GM21381 (cell line): ENCODE measurements at regions not wholly inside any gene's neighbourhood (a gene's known extent, or its start where the extent isn't known, plus 50 kb on each side); places are given as distances from the start of the nearest gene placed in this dataset.
"Not testable (repeated sequence)": the region's sequence is repeated elsewhere in the genome, so short reads cannot be mapped to it uniquely, and the experiment has no call there.

Experiments used
- ATAC-seq: cut with Tn5 transposase; IDR thresholded peaks from one replicate; pipeline ENCODE4 v1.9.1; 2021; ENCODE audit warnings: mild to moderate bottlenecking, moderate library complexity; ENCODE audit not compliant: unreplicated experiment

DNA sequence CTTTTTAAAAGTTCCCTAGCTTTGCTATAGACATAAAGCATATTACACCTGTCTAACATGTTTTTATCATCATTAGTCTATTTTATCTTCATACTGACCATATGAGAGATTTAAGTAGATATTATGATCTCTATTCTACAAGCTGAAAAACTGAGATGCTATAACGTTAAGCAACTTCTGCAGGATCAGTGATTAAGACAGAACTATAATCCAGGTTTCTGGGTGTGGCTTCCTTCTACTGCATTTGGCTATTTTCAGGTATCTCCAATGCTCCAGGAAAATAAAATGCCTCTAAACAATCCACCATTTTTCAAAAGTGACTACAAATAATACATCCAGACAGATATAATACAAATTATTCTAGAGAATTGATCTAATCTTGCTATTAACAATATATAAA lies 53.4 kb downstream of the RGS2 start:
- ATAC-seq: no peak

DNA sequence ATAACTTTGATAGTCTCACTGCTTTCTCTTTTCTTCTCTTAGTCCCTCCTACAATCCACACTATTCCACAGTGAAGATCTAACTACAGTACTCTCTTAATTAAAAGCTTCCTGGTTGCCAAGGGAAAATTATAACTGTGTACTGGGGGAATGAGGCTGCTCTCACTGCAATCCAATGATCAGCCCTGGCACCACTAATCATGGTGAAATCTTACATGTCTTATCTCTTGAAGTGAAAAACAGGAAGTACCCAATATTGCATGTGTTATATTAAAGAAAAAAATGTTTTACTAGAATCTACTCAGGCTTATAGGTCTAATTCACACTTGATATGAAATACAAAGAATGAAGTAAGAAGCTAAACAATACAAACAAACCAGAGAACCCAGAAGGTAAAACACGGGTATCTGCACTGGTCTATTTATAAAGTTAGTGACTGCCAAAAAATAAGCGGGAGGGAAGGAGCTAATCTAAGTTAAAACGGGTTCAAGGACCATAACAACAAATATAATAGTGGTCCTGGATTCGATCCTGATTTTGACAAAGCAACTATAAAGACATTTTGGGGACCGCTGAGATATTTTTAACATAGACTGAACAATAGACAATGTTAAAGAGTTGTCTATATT lies 57.5 kb downstream of the RGS2 start:
- ATAC-seq: no peak

DNA sequence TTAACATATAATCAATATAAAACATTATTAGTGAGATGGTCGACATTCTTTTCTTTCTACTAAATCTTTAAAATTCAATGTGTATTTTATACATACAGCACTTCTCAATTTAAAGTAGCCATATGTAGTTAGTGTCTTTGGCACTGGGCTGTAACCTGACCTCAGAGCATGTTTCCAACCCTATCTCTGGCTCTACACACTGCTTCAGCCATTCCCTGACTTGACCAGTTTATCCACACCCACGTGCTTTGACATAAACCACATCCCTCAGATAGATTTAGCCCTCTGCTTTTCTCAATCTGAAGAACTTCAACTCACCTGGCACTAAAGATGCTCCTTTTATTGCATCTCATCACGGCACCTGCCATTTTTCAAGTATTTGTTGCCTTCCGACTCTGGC lies 58.3 kb downstream of the RGS2 start:
- no peak for ATAC-seq

DNA sequence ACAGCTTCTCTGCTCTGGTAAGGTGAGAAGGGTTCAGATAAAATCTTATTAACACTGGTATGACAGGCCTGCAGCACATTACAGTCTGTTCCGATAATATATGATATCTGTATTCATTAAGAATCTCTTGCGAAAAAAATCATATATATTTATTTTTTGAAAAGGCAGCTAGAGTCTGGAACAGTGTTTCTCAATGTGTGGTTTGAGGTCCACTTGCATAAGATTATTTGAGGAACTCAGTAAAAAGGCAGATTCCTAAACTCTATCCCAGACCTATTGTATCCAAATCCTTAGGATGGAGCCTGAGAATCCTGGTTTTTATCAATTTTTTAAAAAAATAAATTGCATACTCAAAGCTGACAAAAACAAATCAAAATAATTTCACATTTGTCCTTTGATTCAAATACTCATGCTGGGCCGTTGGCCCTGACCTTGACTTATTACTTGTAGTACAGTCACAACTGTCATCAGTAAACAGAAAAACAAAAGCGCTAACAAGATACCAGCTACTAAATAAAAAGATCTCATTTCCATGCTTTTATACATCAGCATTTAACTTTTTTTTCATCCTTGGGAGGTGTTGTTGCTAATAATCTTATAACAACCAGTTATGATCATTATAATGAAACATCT lies 60.6 kb downstream of the RGS2 start:
- ATAC-seq: no peak

DNA sequence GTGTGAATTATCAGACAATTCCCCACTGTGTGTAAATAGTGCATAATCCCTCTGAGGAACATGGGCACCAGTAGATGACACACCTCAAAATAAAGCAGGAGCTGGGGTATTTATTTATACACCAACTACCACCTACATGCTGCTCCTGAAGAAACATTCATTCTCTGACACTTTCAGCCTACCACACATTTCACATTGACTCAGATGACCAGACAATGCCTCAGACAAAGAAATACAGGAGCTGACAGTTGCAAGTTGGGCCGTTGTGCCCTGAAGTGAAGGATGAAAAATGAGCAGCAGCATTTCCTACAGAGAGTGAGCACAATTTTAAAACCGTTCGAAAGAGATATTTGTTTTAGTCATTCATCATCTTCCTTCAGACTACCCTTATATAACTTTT lies 63.2 kb downstream of the RGS2 start:
- ATAC-seq: no peak

DNA sequence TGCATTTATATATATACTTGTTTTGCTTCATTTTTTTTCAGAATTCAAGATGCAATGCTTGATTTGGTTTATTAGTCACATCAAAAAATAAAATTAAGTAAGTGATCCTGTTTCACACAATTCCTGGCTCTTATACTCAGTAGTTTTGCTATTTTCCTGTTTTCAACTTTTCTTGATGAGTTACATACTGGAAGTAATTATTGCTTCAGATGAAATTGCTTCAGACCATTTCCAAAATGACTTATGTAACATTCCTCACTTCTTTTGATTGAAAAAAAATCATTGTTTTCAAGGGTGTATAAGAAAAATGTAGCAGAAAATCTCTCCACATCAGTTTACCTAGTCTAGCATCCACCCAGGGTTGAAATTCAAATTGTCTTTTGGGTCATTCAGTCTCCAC lies 65.0 kb downstream of the RGS2 start:
- ATAC-seq: no peak

DNA sequence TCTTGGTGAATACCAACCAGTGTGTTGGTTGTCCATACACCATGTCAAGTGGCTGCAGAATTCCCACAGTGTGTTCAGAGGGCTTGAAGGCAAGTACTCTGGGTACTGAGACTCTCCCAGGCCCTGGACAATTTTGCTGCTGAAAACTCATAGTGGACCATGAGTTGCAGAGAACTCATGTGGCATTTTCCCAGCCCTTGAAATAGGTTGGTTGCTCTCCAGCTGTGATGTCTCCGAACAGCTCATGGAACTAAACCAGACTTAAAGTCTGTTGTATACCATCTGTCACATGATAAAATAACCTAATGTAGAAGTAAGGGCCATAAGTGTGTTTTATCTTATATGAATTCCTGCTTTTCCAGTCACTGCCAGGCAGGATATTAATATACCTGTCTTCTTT lies 67.8 kb downstream of the RGS2 start:
- ATAC-seq: no peak

DNA sequence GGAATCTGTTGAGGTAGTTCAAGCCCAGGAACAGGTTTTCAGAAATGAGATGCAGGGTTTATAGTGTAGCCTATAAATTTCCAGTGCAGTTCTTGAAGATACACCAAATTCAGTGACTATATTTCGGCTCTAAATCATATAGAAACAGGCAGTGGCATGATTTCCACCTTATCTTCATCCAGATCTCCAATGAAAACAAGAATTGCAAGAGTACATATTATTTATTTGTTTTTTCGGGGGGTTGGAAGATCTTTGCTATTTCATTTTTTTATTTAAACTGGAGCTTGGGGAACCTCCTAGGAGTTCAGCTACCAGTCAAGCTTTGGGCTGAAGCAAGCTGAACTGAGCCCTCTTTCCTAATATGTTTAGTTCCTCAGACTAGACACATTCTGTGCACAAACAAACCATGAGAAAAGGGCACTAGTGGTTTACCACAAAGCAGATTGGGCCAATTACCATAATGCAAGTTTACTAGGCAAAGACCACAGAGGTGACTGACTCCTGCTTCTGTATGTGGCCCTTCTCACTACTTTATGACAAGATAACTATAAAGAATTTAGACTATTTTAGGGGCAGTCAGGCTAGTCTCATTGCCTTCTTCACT lies 68.5 kb downstream of the RGS2 start:
- ATAC-seq: peak; percentile 70

DNA sequence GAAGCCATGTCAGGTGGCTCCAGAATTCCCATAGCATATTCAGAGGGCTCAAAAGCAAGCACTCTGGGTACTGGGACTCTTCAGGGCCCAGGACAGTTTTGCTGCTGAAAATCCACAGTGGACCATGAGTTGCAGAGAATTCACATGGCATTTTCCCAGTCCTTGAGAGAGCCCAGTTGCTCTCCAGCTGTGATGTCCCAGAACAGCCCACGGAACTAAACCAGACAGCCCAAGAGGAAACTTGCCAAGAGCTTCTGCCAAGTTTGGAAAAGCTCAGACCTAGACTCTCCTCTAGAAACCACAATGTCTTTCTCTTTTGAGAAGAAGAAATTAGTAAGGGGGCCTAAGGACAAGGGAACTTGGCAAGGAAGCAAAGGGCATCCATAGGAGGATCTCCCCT lies 69.4 kb downstream of the RGS2 start:
- no peak for ATAC-seq

DNA sequence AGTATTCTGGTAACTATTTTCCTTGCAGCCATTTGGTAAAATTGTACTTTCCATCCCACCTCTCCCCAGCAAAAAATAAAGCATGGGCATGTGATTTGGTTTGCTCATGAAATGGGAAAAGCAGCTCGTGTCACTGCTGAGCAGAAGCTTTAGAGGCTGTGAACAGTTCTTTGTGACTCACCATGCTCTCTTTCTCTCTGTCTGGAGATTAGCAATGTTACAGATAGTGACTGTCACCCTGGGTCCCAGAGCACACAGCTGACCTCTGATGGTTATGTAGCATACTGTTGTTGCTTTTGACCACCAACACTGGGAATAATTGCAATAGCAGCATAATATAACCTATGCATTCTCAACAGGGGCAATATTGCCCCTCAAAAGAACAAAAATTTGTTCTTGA lies 70.6 kb downstream of the RGS2 start:
- ATAC-seq: no peak

DNA sequence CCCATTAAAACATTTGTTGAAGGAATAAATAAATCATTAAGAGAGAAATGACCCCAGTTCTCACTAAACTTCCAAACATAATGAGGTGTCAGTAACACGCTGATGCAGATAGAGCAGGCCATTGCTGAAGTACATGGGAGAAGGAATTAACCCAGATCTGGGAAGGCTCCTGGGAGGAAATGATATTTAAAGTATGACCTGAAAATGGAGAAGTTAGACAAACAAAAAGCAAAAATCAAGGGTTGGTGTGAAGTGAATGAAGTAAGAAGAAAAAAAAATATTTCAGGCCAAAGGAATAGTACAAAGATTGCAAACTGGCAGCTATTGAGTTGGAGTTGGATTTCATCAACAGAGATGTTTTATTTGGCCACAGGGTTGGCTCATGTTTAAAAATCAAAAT lies 71.4 kb downstream of the RGS2 start:
- ATAC-seq: no peak

DNA sequence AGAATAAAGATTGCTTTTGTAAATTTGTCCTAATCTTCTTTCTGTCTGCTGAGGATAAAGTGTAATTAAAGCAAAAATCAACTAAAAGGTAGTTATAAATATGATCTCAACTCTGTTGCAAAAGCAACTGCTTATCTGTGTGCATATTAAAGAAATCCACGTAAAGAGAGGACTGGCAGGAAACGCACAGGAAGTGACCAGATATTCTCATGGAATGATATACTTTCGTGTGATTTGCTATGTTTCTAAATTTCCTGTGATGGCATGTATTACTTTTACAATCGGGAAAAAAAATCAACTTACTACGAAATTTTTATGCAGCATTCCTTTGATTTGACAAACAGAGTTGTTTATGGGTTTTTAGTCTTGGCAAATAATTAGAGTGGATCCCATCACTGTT lies 75.4 kb downstream of the RGS2 start:
- no peak for ATAC-seq

DNA sequence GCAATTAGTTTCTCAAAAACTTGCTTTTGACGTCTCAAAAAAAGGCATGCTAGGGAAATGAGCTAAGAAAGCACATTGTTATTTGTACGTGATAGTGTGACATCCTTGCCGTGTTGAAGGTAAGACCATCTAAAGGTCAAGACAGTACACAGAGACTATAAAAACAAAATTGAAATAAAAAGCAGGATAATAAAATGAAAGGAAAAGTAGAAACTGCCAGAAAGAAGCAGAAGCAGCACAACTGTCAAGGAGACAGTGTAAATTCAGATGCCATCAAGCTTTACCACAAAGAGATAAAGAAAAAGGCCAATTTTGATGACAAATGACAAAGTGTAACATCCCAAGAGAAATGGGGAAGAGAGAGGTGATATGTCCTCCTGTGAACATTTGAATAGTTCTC lies 76.5 kb downstream of the RGS2 start:
- ATAC-seq: not testable (repeated sequence)

DNA sequence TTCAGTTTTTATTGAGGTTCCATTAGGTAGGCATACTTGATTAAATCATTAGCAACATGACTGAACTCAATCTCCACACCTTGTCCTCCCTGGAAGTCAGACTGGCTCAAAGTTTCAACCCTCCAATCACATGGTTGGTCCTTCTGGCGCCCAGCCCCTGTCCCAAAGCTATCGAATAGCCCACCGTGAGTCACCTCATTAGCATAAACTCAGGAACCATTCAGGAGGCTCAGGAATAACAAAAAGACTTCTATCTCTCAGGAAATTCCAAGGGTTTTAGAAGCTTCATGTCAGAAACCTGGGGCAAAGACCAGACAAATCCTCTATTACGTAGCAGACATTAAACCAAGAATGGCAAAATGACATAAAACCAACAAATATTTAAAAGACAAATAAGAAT lies 78.6 kb downstream of the RGS2 start:
- no peak for ATAC-seq

DNA sequence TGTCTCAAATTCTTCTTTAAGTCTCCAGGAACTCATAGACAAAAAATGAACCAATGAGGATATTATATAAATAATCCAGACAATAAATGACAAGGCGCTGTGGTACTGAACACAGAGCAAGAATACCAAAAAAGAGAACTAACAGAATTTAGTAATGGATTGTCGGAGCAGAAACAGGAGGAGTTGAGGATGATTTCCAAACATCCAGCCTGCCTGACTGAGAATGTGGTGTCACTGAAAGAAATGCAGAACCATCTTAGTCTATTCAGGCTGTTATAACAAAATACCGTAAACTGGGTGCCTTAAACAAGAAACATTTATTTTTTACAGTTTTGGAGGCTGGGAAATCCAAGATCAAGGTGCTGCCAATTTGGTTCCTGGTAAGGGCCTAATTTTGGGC lies 79.7 kb downstream of the RGS2 start:
- no peak for ATAC-seq

DNA sequence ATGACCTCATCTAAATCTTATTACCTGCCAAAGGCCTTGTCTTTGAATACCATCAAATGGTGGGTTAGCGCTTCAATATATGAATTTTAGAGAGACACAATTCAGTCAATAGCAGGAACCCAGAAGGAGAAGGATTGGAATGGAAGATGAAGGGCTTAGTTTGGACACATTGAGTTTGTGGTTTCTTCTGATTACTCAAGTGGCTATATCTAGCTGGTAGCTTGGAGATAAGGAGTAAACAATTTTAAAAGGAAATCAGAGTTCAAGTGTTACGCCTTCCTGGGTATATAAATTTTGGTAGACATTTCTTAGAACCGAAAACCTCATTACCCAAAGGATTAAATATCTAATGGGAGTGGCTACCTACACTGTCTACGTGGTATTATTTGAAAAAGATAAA lies 80.2 kb downstream of the RGS2 start:
- no peak for ATAC-seq

DNA sequence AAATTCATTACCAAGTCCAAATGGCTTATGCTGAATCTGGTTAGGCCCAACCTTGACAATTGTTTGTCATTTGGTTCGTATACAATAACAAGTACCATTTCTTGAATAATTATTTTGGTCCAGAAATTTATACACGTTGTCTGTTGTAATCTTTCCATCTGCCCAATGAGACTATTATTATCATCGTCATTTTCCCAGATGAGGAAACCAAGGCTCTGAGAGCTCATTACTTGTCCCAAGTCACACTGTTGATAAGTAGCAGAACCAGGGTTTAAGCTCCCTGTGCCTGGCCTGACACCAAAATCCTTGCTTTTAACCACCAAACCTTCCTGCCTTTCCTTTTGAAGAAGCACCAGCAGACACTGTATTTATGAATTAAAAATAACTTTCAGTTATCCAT lies 81.3 kb downstream of the RGS2 start:
- no peak for ATAC-seq

DNA sequence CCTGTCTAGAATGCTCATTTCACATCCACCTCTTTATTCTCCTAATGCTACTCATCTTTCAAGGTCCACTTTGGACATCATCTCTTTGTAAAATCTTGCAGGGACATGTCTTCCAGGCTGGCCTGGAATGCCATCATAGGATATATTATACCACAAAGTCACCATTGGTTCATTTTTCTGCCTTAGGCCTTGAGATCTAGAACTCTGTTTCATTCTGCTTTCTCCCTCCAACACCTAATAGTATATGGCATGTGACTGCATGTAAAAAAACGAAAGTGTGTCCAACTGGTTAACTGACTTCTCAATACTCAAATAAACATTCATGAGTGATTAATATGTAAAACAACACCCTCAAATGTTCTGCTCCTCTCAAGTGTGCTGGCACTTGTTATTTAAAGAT lies 84.1 kb downstream of the RGS2 start:
- no peak for ATAC-seq

DNA sequence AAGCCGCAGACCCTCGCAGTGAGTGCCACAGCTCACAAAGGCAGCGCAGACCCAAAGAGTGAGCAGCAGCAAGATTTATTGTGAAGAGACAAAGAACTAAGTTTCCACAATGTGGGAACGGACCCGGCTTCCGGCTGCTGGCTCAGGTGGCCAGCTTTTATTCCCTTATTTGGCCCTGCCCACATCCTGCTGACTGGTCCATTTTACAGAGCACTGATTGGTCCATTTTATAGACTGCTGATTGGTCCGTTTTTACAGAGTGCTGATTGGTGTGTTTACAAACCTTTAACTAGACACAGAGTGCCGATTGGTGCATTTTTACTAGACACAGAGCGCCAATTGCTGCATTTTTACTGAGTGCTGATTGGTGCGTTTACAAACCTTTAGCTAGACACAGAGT lies 86.6 kb downstream of the RGS2 start:
- not testable (repeated sequence) for ATAC-seq

DNA sequence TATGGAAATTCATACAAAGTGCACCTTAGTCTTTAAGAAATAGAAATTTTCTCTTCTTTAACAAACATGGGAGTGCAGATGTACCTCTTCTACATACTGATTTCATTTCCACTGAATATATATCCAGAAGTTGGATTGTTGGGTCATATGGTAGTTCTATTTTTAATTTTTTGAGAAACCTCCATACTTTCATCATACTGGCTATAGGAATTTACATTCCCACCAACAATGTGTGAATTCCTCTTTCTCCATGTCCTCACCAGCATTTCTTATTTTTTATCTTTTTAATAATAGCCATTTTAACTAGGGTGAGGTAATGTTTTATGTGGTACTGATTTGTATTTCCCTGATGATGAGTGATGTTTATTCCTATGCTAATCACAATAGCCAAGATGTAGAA lies 87.5 kb downstream of the RGS2 start:
- ATAC-seq: no peak

DNA sequence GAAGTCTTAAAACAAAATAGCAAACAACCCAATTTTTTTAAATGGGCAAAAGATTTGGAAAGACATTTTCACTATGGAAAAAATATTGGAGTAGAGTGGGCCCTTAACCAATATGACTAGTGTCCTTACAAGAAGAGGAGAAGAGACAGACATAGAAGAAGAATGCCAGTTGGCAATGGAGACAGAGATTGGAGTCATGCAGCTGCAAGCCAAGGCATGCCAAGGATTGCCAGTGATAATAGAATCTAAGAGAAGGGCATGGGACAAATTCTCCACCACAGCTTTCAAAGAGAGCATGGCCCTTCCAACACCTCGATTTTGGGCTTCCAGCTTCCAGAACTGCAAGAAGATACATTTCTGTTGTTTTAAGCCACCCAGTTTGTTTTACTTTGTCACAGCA lies 92.7 kb downstream of the RGS2 start:
- ATAC-seq: no peak

DNA sequence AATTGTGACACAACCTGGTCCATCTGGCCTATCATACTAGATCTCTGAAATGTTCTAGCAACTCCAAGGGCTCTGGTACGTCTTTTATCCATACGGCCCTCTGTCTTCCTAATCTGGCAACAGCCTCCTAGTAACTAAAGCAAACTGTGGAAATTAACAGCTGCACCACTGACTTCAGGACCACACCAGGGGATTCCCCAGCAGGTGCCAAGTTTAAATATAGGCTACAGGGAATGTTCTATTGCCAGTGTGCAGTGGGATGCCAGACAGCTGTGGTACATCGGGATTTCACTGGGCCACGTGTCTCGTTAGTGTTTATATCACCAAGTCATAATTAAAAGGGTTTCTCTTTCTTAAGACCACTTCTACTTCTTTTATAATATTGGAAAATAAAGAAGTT lies 94.3 kb downstream of the RGS2 start:
- no peak for ATAC-seq

DNA sequence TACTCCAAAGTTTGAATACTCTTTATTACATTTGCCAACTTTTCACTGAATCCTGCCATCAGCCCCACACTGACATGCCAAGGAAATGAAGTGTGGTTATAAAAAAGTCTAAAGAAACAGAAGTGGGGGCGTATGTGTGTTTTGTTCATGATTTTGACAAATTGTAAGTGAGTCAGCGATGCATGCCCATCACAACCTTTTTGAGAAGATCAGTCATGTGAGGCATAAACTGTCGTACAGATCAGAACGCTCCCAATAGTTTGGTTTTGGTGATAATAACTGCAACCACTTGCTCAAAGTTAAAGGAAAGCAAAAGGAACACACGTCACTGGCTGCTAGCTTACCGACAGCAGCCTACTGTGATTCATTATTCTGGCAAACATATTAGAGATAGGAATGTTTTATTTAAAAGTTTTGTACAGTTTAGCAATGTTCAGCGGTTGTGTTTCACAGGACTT lies 95.6 kb downstream of the RGS2 start:
- no peak for ATAC-seq
